Panc1 (cell line): ENCODE measurements at regions not wholly inside any gene's neighbourhood (a gene's known extent, or its start where the extent isn't known, plus 50 kb on each side); places are given as distances from the start of the nearest gene placed in this dataset.

Source experiments
- ATAC-seq: fragments of 200-7000 bp; cut with Tn5 transposase; 2 replicates; pipeline ENCODE4 v1.9.1; 2020; ENCODE audit warnings: mild to moderate bottlenecking, moderate library complexity
- BruUV-seq: library from RNA; stranded (reverse); fragments of 400-500 nt; replicated peaks from 2 replicates; lab custom pipeline; 2021; lab: Mats Ljungman, UMichigan
- CTCF ChIA-PET: fragments of 300-600 bp; sonication (Branson Sonifier 250); formaldehyde crosslinking; loops from one replicate; lab custom pipeline; 2022; ENCODE audit warnings: antibody characterized with exemption; lab: Charles Lee
- POLR2A ChIA-PET: fragments of 300-600 bp; sonication (Branson Sonifier 250); formaldehyde crosslinking; loops from one replicate; lab custom pipeline; 2022; ENCODE audit warnings: antibody characterized with exemption; lab: Charles Lee
- DNase-seq: peaks from one replicate; pipeline ENCODE4 v3.0.0-alpha.2; 2010; ENCODE audit warnings: low read depth, low spot score
- H3K27ac ChIP-seq: 2 replicates; pipeline ENCODE4 v1.5.1; 2011; ENCODE audit warnings: mild to moderate bottlenecking, low read length, inconsistent platforms
- H3K27me3 ChIP-seq: fragments of 200-500 bp; sonication (Bioruptor generic); 2 replicates; pipeline ENCODE4 v1.6.0; 2014; ENCODE audit warnings: low read length, inconsistent platforms; ENCODE audit not compliant: control insufficient read depth, insufficient read depth
- H3K36me3 ChIP-seq: fragments of 200-500 bp; sonication (Bioruptor generic); 2 replicates; pipeline ENCODE4 v1.5.1; 2014; ENCODE audit warnings: inconsistent platforms, mild to moderate bottlenecking, low read length, moderate library complexity; ENCODE audit not compliant: control insufficient read depth, insufficient read depth
- H3K4me1 ChIP-seq: 2 replicates; pipeline ENCODE4 v1.5.1; 2011; ENCODE audit warnings: inconsistent platforms, mild to moderate bottlenecking, low read length, moderate library complexity; ENCODE audit not compliant: control insufficient read depth, insufficient read depth
- H3K4me3 ChIP-seq, 2 experiments: 2 replicates each; pipeline ENCODE4 v1.5.1; 2011 to 2012; ENCODE audit warnings: low read depth in 2 of 2, low read length in 2 of 2, mild to moderate bottlenecking in 2 of 2, inconsistent platforms in 1 of 2, moderate library complexity in 1 of 2
- H3K9me3 ChIP-seq: fragments of 200-500 bp; sonication (Bioruptor generic); 2 replicates; pipeline ENCODE4 v1.5.1; 2014; ENCODE audit warnings: low read depth, mild to moderate bottlenecking, inconsistent platforms, low read length, moderate library complexity; ENCODE audit not compliant: control insufficient read depth, insufficient read depth
- CTCF ChIP-seq: fragments of 450-650 bp; IDR thresholded peaks from 2 replicates; pipeline ENCODE4 v1.5.1; 2017; ENCODE audit warnings: mild to moderate bottlenecking
- POLR2AphosphoS5 ChIP-seq: IDR thresholded peaks from 2 replicates; pipeline ENCODE4 v1.6.1; 2012; ENCODE audit warnings: mild to moderate bottlenecking, low read depth, low read length, moderate library complexity
- REST ChIP-seq, 2 experiments: IDR thresholded peaks; 2 replicates each; pipeline ENCODE4 v1.6.1; 2011 to 2012; ENCODE audit warnings: low read depth in 2 of 2, control low read depth in 1 of 2, low read length in 1 of 2, mild to moderate bottlenecking in 1 of 2, moderate library complexity in 1 of 2; ENCODE audit not compliant: insufficient read depth in 1 of 2
- SIN3A ChIP-seq: IDR thresholded peaks from 2 replicates; pipeline ENCODE4 v1.6.1; 2012; ENCODE audit warnings: low read depth, mild to moderate bottlenecking, low read length, moderate library complexity, borderline replicate concordance; ENCODE audit not compliant: insufficient read depth
- TCF7L2 ChIP-seq: IDR thresholded peaks from 2 replicates; pipeline ENCODE4 v1.6.1; 2011; ENCODE audit warnings: mild to moderate bottlenecking, low read depth, low read length, inconsistent platforms
- in situ Hi-C: cut with HindIII; loops from 2 replicates; pipeline ENCODE4 v1.10.0; 2016; ENCODE audit warnings: low sequenced_read_pairs, low pct_unique_long_range_greater_than_20kb
- intact Hi-C: fragments of 100-400 bp; cut with micrococcal nuclease; formaldehyde crosslinking; loops from one replicate; pipeline ENCODE4 v1.10.0; 2022; ENCODE audit not compliant: unreplicated experiment

GRCh38 chr4:11532138-11532537, 103.4 kb upstream of the HS3ST1 start:
- no peaks in the 10 kb centered on the region; the same call in 1 of the 2 replicates for H3K36me3 ChIP-seq
- DNase-seq (no peak), ATAC-seq (no peak)
- H3K4me1 ChIP-seq = no peaks in the 10 kb centered on the region
- BruUV-seq = no TSS peak
- no peaks in the 10 kb centered on the region for H3K27me3 ChIP-seq
- H3K4me3 ChIP-seq = no peak overlapping the region
- in situ Hi-C loops = no loop called here
- ChIA-PET POLR2A (no interaction called here), CTCF (no interaction called here)
- intact Hi-C loops = no loop called here
- H3K9me3 ChIP-seq = no peaks in the 10 kb centered on the region
- no peak overlapping the region for H3K27ac ChIP-seq
- no peak for TF ChIP-seq POLR2AphosphoS5
- no peak for TF ChIP-seq CTCF

GRCh38 chr4:11529625-11530201, 101.0 kb upstream of the HS3ST1 start:
- Histone ChIP-seq H3K27me3 (no peaks in the 10 kb centered on the region), H3K9me3 (no peaks in the 10 kb centered on the region), H3K4me3 (no peak overlapping the region), H3K36me3 (no peaks in the 10 kb centered on the region; the same call in 1 of the 2 replicates), H3K27ac (no peak overlapping the region), H3K4me1 (no peaks in the 10 kb centered on the region)
- POLR2A ChIA-PET = no interaction called here
- DNase-seq = no peak
- no TSS peak for BruUV-seq
- no peak for ATAC-seq
- intact Hi-C loops = no loop called here
- no peak for TF ChIP-seq REST (IDR thresholded peaks at IDR 0.05; ENCODE audit: insufficient read depth in 1 of 2, low read depth in 2 of 2, low read length in 1 of 2)
- no peak for TF ChIP-seq POLR2AphosphoS5
- TF ChIP-seq SIN3A = no peak
- TF ChIP-seq CTCF = no peak
- no peak for TF ChIP-seq TCF7L2
- CTCF ChIA-PET = no interaction called here
- in situ Hi-C loops = no loop called here
